ENCODE measurements at regions not wholly inside any gene's neighbourhood (a gene's known extent, or its start where the extent isn't known, plus 50 kb on each side); places are given as distances from the start of the nearest gene placed in this dataset.

DNA sequence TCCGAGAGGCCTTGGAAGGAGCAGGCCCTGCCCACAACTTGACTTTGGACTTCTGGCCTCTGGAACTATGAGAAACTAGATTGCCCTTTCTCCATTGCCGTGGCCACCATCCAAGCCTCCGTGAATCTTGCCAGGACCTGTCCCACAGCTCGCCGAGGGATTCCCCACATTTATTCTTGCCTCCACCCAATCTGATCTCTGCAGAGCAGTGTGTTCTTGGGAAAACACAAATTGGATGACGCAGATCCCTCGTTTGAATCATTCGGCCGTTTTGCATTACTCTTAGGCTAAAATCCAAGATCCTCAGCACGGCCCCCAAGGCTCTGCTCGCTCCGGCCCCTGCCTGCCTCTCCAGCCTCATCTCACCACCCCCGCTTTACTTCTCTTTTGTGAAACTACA, 364.2 kb downstream of the ZNF516 start:
- Mint-ChIP-seq H3K27ac (no peak overlapping the region), H3K36me3 (peaks cover 6% of the 10 kb centered on the region), H3K9me3 (peaks cover 36% of the 10 kb centered on the region)

DNA sequence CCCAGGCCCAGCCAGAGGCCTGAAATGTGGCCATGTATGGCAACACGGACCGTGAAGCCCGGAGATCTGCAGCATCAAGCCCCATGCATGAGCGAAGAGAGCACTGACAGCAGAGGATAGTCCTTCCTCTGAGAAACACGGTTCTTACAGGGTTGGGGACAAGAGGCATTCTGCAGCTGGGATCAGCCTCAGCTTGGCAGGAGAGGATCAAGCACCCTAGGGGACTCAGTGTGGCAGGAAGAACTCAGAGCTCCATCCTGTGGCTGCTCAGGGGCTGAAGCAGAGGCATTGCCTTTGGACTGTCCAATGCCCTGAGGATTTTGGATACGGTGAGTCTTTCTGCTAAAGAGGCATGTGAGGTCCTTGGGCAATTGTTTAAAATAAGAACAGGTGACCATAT, 368.7 kb downstream of the ZNF516 start:
- no peak for DNase-seq (ENCODE audit: low spot score in 2 of 2, unreplicated experiment in 2 of 2)
- Mint-ChIP-seq H3K4me3 (no peak overlapping the region), H3K27me3 (ENCODE audit: low read depth) (no peaks in the 10 kb centered on the region), H3K9me3 (peaks cover 3% of the 10 kb centered on the region), H3K36me3 (peaks cover 2% of the 10 kb centered on the region), H3K27ac (no peak overlapping the region), H3K4me1 (no peaks in the 10 kb centered on the region)
- TF ChIP-seq, protein P1, sequence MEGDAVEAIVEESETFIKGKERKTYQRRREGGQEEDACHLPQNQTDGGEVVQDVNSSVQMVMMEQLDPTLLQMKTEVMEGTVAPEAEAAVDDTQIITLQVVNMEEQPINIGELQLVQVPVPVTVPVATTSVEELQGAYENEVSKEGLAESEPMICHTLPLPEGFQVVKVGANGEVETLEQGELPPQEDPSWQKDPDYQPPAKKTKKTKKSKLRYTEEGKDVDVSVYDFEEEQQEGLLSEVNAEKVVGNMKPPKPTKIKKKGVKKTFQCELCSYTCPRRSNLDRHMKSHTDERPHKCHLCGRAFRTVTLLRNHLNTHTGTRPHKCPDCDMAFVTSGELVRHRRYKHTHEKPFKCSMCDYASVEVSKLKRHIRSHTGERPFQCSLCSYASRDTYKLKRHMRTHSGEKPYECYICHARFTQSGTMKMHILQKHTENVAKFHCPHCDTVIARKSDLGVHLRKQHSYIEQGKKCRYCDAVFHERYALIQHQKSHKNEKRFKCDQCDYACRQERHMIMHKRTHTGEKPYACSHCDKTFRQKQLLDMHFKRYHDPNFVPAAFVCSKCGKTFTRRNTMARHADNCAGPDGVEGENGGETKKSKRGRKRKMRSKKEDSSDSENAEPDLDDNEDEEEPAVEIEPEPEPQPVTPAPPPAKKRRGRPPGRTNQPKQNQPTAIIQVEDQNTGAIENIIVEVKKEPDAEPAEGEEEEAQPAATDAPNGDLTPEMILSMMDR (IDR thresholded peaks at IDR 0.05; ENCODE audit: unreplicated experiment): no peak

More for the DNA sequence above, 364.2 kb downstream of the ZNF516 start:
- TF ChIP-seq, protein P1 (IDR thresholded peaks at IDR 0.05; ENCODE audit: unreplicated experiment): no peak
- no peak for DNase-seq (ENCODE audit: low spot score in 2 of 2, unreplicated experiment in 2 of 2)
- no peak overlapping the region for H3K4me3 Mint-ChIP-seq
- H3K4me1 Mint-ChIP-seq: no peaks in the 10 kb centered on the region
- H3K27me3 Mint-ChIP-seq (ENCODE audit: low read depth): no peaks in the 10 kb centered on the region

DNA sequence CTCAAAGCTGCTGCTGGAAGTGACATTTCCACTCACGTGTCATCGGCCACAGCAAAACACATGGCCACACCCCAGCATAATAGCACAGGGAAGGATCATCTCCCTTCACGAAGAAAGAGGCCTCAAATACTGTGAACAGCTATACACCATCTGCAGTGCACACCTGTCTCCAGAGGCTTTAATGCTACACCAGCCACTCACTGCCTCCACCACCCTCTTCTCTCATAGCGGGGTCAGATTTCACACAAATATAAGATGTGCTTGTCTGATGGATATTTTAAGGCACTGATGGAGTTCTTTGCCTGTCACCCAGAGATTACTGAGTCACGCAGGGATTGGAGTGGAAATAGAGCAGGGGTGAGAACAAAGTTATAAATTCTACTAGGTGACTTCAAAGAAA, 374.0 kb downstream of the ZNF516 start:
- peaks cover 22% of the 10 kb centered on the region for H3K9me3 Mint-ChIP-seq

DNA sequence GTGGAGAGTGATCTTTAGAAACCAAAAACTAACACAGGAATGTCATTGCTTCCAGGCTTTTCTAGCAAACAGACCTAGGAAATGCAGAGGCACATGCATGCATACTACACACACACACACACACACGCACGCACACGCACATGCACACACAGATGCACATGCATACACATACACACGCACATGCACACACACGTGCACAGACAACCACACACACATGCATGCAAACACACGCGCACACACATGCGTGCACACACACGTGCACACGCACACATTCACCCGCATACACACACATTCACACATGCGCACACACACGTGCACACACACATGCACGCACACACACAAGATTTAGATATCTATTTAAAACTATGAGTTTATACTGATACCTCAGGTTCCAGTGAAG, 379.5 kb downstream of the ZNF516 start:
- Mint-ChIP-seq H3K9me3 (peaks cover 38% of the 10 kb centered on the region), H3K4me3 (no peak overlapping the region)

More for the DNA sequence above, 374.0 kb downstream of the ZNF516 start:
- DNase-seq (ENCODE audit: low spot score in 2 of 2, unreplicated experiment in 2 of 2): no peak
- H3K4me3 Mint-ChIP-seq: no peak overlapping the region
- H3K27ac Mint-ChIP-seq: no peak overlapping the region
- H3K27me3 Mint-ChIP-seq (ENCODE audit: low read depth): no peaks in the 10 kb centered on the region
- no peaks in the 10 kb centered on the region for H3K4me1 Mint-ChIP-seq
- no peaks in the 10 kb centered on the region for H3K36me3 Mint-ChIP-seq
- TF ChIP-seq, protein P1 (IDR thresholded peaks at IDR 0.05; ENCODE audit: unreplicated experiment): no peak

DNA sequence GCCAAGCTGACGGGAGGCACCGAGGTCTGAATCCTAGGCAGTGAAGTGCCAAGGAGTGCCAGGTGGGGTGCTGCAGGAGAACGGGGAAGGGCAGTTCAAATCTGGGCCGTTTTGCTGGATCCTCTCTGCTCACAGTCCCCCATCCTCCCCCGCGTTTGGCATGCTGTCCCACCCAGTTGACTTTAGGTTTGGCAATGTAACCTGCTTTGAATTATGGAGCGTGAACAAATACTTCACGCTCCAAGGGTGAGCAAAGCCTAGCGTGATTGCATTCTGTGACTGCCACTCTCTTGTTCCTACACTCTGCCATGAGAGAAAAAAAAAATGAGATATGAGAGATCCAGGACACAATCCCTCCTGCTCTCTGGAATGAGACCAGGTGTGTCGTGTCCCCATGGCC, 381.9 kb downstream of the ZNF516 start:
- Mint-ChIP-seq H3K4me1 (no peaks in the 10 kb centered on the region), H3K36me3 (no peaks in the 10 kb centered on the region), H3K4me3 (no peak overlapping the region), H3K27me3 (ENCODE audit: low read depth) (peaks cover 3% of the 10 kb centered on the region), H3K27ac (no peak overlapping the region), H3K9me3 (peaks cover 35% of the 10 kb centered on the region)
- TF ChIP-seq, protein P1 (IDR thresholded peaks at IDR 0.05; ENCODE audit: unreplicated experiment): no peak
- no peak for DNase-seq (ENCODE audit: low spot score in 2 of 2, unreplicated experiment in 2 of 2)

More for the DNA sequence above, 379.5 kb downstream of the ZNF516 start:
- Mint-ChIP-seq H3K27me3 (ENCODE audit: low read depth) (peaks cover 3% of the 10 kb centered on the region), H3K36me3 (no peaks in the 10 kb centered on the region), H3K27ac (no peak overlapping the region), H3K4me1 (no peaks in the 10 kb centered on the region)
- DNase-seq (ENCODE audit: low spot score in 2 of 2, unreplicated experiment in 2 of 2): no peak
- TF ChIP-seq, protein P1 (IDR thresholded peaks at IDR 0.05; ENCODE audit: unreplicated experiment): no peak

DNA sequence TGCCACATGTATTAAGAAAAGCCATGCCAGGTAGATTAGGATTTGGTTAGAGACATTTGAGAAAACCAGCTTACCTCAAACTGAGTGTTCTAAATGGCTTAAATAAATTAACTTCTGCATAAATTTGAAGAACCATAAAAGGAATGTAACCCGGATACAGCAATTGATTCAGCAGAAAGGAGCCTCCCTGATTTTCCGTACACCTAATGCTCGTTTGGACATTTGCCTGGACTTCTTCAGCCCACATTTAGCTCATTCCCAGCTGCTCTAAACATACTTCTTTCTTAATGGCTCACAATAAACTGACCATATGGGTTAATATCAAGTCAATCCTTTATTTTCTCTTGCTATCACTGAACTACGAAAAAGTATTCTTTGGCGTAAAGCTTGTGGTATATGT, 392.4 kb downstream of the ZNF516 start:
- H3K27ac Mint-ChIP-seq: no peak overlapping the region
- H3K4me3 Mint-ChIP-seq: no peak overlapping the region
- H3K4me1 Mint-ChIP-seq: peaks cover 4% of the 10 kb centered on the region
- DNase-seq (ENCODE audit: low spot score in 2 of 2, unreplicated experiment in 2 of 2): no peak
- H3K9me3 Mint-ChIP-seq: peaks cover 41% of the 10 kb centered on the region
- peaks cover 2% of the 10 kb centered on the region for H3K27me3 Mint-ChIP-seq (ENCODE audit: low read depth)
- H3K36me3 Mint-ChIP-seq: peaks cover 3% of the 10 kb centered on the region
- TF ChIP-seq, protein P1 (IDR thresholded peaks at IDR 0.05; ENCODE audit: unreplicated experiment): no peak
